ENCODE measurements at regions not wholly inside any gene's neighbourhood (a gene's known extent, or its start where the extent isn't known, plus 50 kb on each side); places are given as distances from the start of the nearest gene placed in this dataset.
"Not testable (repeated sequence)": the region's sequence is repeated elsewhere in the genome, so short reads cannot be mapped to it uniquely, and the experiment has no call there.

GRCh38 chr1:38651669-38652068, 207.9 kb downstream of the RRAGC start:
- H3K4me2 ChIP-seq (ENCODE audit: low read length), result no peak overlapping the region
- TF ChIP-seq CTCF (IDR thresholded peaks at IDR 0.05; ENCODE audit: low read depth, low read length, poor library complexity, severe bottlenecking), result no peak
- no peak for TF ChIP-seq EZH2phosphoT487 (IDR thresholded peaks at IDR 0.05; ENCODE audit: borderline replicate concordance, low read length)
- H3K27me3 ChIP-seq (ENCODE audit: control insufficient read depth, low read length), result peaks cover 13% of the 10 kb centered on the region
- no peaks in the 10 kb centered on the region for H3K9me2 ChIP-seq (replicated peaks; ENCODE audit: control insufficient read depth, low read length)
- no peaks in the 10 kb centered on the region for H3K79me2 ChIP-seq (ENCODE audit: control insufficient read depth, low read length)
- no peaks in the 10 kb centered on the region for H3K9me3 ChIP-seq (ENCODE audit: control insufficient read depth, insufficient read depth, low read length)
- H3F3A ChIP-seq (ENCODE audit: control insufficient read depth, insufficient read depth), result no peaks in the 10 kb centered on the region
- no peaks in the 10 kb centered on the region for H3K4me1 ChIP-seq (ENCODE audit: control insufficient read depth, low read length)
- no peak overlapping the region for H3K27ac ChIP-seq (ENCODE audit: low read depth, low read length)
- H3K4me3 ChIP-seq (ENCODE audit: low read length), result no peak overlapping the region
- no peaks in the 10 kb centered on the region for H4K20me1 ChIP-seq (ENCODE audit: control insufficient read depth, insufficient read depth, low read depth, low read length)
- H3K36me3 ChIP-seq (ENCODE audit: control insufficient read depth, low read length), result no peaks in the 10 kb centered on the region

GRCh38 chr1:38648417-38648816, 211.2 kb downstream of the RRAGC start:
- H3K36me3 ChIP-seq (ENCODE audit: control insufficient read depth, low read length), result no peaks in the 10 kb centered on the region
- no peak overlapping the region for H3K4me3 ChIP-seq (ENCODE audit: low read length)
- no peaks in the 10 kb centered on the region for H3K79me2 ChIP-seq (ENCODE audit: control insufficient read depth, low read length)
- H3K4me2 ChIP-seq (ENCODE audit: low read length), result no peak overlapping the region
- no peaks in the 10 kb centered on the region for H3K9me3 ChIP-seq (ENCODE audit: control insufficient read depth, insufficient read depth, low read length)
- H3K4me1 ChIP-seq (ENCODE audit: control insufficient read depth, low read length), result no peaks in the 10 kb centered on the region
- no peaks in the 10 kb centered on the region for H3K27me3 ChIP-seq (ENCODE audit: control insufficient read depth, low read length)
- H4K20me1 ChIP-seq (ENCODE audit: control insufficient read depth, insufficient read depth, low read depth, low read length), result no peaks in the 10 kb centered on the region
- no peak for TF ChIP-seq CTCF (IDR thresholded peaks at IDR 0.05; ENCODE audit: low read depth, low read length, poor library complexity, severe bottlenecking)
- H3F3A ChIP-seq (ENCODE audit: control insufficient read depth, insufficient read depth), result no peaks in the 10 kb centered on the region
- no peaks in the 10 kb centered on the region for H3K9me2 ChIP-seq (replicated peaks; ENCODE audit: control insufficient read depth, low read length)
- no peak overlapping the region for H3K27ac ChIP-seq (ENCODE audit: low read depth, low read length)

- H3K79me2 ChIP-seq (ENCODE audit: control insufficient read depth, low read length); H3K4me2 ChIP-seq (ENCODE audit: low read length); H3K9me3 ChIP-seq (ENCODE audit: control insufficient read depth, insufficient read depth, low read length); H4K20me1 ChIP-seq (ENCODE audit: control insufficient read depth, insufficient read depth, low read depth, low read length); H3K27ac ChIP-seq (ENCODE audit: low read depth, low read length); H3K9me2 ChIP-seq (replicated peaks; ENCODE audit: control insufficient read depth, low read length); H3K36me3 ChIP-seq (ENCODE audit: control insufficient read depth, low read length); H3K4me1 ChIP-seq (ENCODE audit: control insufficient read depth, low read length); H3K27me3 ChIP-seq (ENCODE audit: control insufficient read depth, low read length); H3K4me3 ChIP-seq (ENCODE audit: low read length); H3F3A ChIP-seq (ENCODE audit: control insufficient read depth, insufficient read depth): not testable (repeated sequence)
Measured at GRCh38 chr1:38647341-38647740, 212.2 kb downstream of the RRAGC start.

- Histone ChIP-seq H3K4me2 (ENCODE audit: low read length) (no peak overlapping the region), H3K27ac (ENCODE audit: low read depth, low read length) (no peak overlapping the region), H3K9me3 (ENCODE audit: control insufficient read depth, insufficient read depth, low read length) (peaks cover 8% of the 10 kb centered on the region; the same call in 1 of the 2 replicates), H3K4me3 (ENCODE audit: low read length) (no peak overlapping the region), H3K79me2 (ENCODE audit: control insufficient read depth, low read length) (no peaks in the 10 kb centered on the region), H4K20me1 (ENCODE audit: control insufficient read depth, insufficient read depth, low read depth, low read length) (no peaks in the 10 kb centered on the region), H3F3A (ENCODE audit: control insufficient read depth, insufficient read depth) (no peaks in the 10 kb centered on the region), H3K9me2 (replicated peaks; ENCODE audit: control insufficient read depth, low read length) (no peaks in the 10 kb centered on the region), H3K4me1 (ENCODE audit: control insufficient read depth, low read length) (no peaks in the 10 kb centered on the region), H3K27me3 (ENCODE audit: control insufficient read depth, low read length) (no peaks in the 10 kb centered on the region), H3K36me3 (ENCODE audit: control insufficient read depth, low read length) (no peaks in the 10 kb centered on the region)
- TF ChIP-seq EZH2phosphoT487 (IDR thresholded peaks at IDR 0.05; ENCODE audit: borderline replicate concordance, low read length) (no peak), CTCF (IDR thresholded peaks at IDR 0.05; ENCODE audit: low read depth, low read length, poor library complexity, severe bottlenecking) (no peak)
Measured at GRCh38 chr1:38644092-38644491, 215.5 kb downstream of the RRAGC start.

Measured in DOHH2 (cell line).